DMS 273 (cell line): ENCODE measurements at regions not wholly inside any gene's neighbourhood (a gene's known extent, or its start where the extent isn't known, plus 50 kb on each side); places are given as distances from the start of the nearest gene placed in this dataset.

Experiments
- DNase-seq: peaks from one replicate; lab custom pipeline; 2025; ENCODE audit not compliant: unreplicated experiment; lab: John Stamatoyannopoulos, UW

- no peak for DNase-seq
These were observed 386.2 kb downstream of the TMEM114 start for GRCh38 chr16:8204096-8204495.

- no peak for DNase-seq
These were observed 387.2 kb downstream of the TMEM114 start for GRCh38 chr16:8203101-8203500.

GRCh38 chr16:8200839-8201238 lies 389.5 kb downstream of the TMEM114 start:
- no peak for DNase-seq

GRCh38 chr16:8199390-8199789 lies 390.9 kb downstream of the TMEM114 start:
- no peak for DNase-seq

- DNase-seq: peak; percentile 1
These were observed 395.5 kb downstream of the TMEM114 start for GRCh38 chr16:8194794-8195193.

GRCh38 chr16:8188841-8189240 lies 401.5 kb downstream of the TMEM114 start:
- DNase-seq: no peak

GRCh38 chr16:8187782-8188372 lies 402.4 kb downstream of the TMEM114 start:
- DNase-seq: no peak

GRCh38 chr16:8184854-8185253 lies 405.5 kb downstream of the TMEM114 start:
- no peak for DNase-seq

GRCh38 chr16:8183176-8184099 lies 406.9 kb downstream of the TMEM114 start:
- no peak for DNase-seq

- DNase-seq: no peak
These were observed 407.6 kb downstream of the TMEM114 start for GRCh38 chr16:8182761-8183160.

- DNase-seq: no peak
These were observed 410.7 kb downstream of the TMEM114 start for GRCh38 chr16:8179615-8180014.

GRCh38 chr16:8178271-8178670 lies 412.0 kb downstream of the TMEM114 start:
- no peak for DNase-seq

GRCh38 chr16:8175411-8175810 lies 414.9 kb downstream of the TMEM114 start:
- no peak for DNase-seq

GRCh38 chr16:8173111-8173644 lies 417.1 kb downstream of the TMEM114 start:
- peak; percentile 86 for DNase-seq

- no peak for DNase-seq
These were observed 417.8 kb downstream of the TMEM114 start for GRCh38 chr16:8172551-8172950.

GRCh38 chr16:8168016-8168415 lies 422.3 kb downstream of the TMEM114 start:
- no peak for DNase-seq

GRCh38 chr16:8167436-8167835 lies 422.9 kb downstream of the TMEM114 start:
- no peak for DNase-seq

- no peak for DNase-seq
These were observed 432.3 kb downstream of the TMEM114 start for GRCh38 chr16:8158051-8158450.

GRCh38 chr16:8155275-8155674 lies 435.0 kb downstream of the TMEM114 start:
- no peak for DNase-seq

- no peak for DNase-seq
These were observed 443.9 kb downstream of the TMEM114 start for GRCh38 chr16:8146256-8147012.

- DNase-seq: no peak
These were observed 451.6 kb downstream of the TMEM114 start for GRCh38 chr16:8138666-8139065.
